ENCODE measurements at regions not wholly inside any gene's neighbourhood (a gene's known extent, or its start where the extent isn't known, plus 50 kb on each side); places are given as distances from the start of the nearest gene placed in this dataset.

DNA sequence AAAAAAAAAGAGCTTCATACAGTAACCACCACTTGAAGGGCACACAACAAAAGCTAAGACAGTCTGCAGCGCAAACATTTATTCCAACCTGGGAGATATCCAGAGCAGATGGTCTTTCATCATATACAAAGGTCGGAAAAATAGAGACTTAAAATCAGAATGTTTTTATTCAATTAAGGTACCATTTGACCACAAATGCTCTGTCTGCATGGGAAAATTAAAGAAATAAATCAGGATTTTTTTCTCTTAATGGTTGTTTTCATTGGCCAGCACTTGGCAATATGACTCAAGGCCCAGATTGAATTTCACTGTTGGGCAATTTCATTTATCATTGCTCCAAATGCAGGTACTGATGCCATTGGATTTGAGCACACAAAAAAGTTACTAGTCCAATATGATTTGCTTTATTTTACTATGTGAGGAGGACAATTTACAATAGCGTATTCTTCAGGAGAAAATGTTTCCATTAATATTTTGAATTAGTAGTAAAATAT is 145.9 kb upstream of the AGTR1 start:
- TF ChIP-seq, protein P1, sequence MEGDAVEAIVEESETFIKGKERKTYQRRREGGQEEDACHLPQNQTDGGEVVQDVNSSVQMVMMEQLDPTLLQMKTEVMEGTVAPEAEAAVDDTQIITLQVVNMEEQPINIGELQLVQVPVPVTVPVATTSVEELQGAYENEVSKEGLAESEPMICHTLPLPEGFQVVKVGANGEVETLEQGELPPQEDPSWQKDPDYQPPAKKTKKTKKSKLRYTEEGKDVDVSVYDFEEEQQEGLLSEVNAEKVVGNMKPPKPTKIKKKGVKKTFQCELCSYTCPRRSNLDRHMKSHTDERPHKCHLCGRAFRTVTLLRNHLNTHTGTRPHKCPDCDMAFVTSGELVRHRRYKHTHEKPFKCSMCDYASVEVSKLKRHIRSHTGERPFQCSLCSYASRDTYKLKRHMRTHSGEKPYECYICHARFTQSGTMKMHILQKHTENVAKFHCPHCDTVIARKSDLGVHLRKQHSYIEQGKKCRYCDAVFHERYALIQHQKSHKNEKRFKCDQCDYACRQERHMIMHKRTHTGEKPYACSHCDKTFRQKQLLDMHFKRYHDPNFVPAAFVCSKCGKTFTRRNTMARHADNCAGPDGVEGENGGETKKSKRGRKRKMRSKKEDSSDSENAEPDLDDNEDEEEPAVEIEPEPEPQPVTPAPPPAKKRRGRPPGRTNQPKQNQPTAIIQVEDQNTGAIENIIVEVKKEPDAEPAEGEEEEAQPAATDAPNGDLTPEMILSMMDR (IDR thresholded peaks at IDR 0.05; ENCODE audit: low read depth, low read length, poor library complexity, severe bottlenecking): no peak
- TF ChIP-seq EZH2phosphoT487 (IDR thresholded peaks at IDR 0.05; ENCODE audit: borderline replicate concordance, low read length): no peak
